ENCODE measurements at regions not wholly inside any gene's neighbourhood (a gene's known extent, or its start where the extent isn't known, plus 50 kb on each side); places are given as distances from the start of the nearest gene placed in this dataset.
"Not testable (repeated sequence)": the region's sequence is repeated elsewhere in the genome, so short reads cannot be mapped to it uniquely, and the experiment has no call there.

DNA sequence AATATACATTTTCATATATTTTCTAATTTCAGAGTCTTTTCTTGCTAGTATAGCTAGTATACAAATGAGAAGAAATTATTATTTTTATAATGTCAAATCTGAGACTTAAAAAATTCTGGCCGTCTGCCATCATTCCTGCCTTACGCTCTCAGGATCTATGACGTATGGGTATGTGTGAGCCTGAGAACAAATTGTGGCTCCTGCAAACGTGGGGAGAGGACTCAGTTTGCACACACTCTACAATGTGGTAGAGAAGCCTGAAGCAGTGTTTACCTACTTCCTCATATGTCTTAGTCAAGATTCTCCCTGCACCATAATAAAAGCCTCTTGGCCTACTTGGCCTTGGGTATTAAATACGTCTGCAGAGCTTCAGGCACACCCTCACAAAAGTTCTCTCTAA is 825.4 kb downstream of the SEMA5A start:
- no peaks in the 10 kb centered on the region for H3K9me3 ChIP-seq (ENCODE audit: control insufficient read depth in 1 of 2, low read length in 2 of 2)
- H3K36me3 ChIP-seq (ENCODE audit: control insufficient read depth in 1 of 2, insufficient read depth in 2 of 2, low read length in 2 of 2), result no peaks in the 10 kb centered on the region
- H3K27ac ChIP-seq (ENCODE audit: low read length), result no peak overlapping the region
- H3K4me3 ChIP-seq (ENCODE audit: low read depth in 1 of 2, low read length in 2 of 2), result no peak overlapping the region
- no peaks in the 10 kb centered on the region for H3K27me3 ChIP-seq (ENCODE audit: low read depth, low read length)
- H3K4me1 ChIP-seq (ENCODE audit: control insufficient read depth in 1 of 2, insufficient read depth in 2 of 2, low read length in 2 of 2), result no peaks in the 10 kb centered on the region

DNA sequence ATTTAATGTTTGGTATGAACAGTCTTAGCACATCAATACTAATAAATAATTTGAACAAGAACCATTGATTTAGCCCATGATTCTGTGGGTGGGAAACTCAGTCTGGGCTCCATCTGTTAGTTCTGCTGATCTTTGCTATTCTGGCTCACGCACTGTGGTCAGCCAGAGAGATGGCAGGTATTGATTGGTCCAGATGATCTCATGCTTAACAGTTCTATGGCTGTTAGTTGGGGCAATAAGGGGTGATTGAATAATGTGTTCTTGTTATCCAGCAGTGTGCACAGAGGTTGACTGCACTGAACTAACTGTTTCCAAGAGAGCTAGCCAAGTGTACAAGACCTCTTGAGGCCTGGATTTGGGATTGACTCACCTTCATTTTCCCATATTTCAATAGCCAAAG is 824.3 kb downstream of the SEMA5A start:
- Histone ChIP-seq H3K27me3 (ENCODE audit: low read depth, low read length) (no peaks in the 10 kb centered on the region), H3K27ac (ENCODE audit: low read length) (no peak overlapping the region), H3K4me3 (ENCODE audit: low read depth in 1 of 2, low read length in 2 of 2) (no peak overlapping the region), H3K4me1 (ENCODE audit: control insufficient read depth in 1 of 2, insufficient read depth in 2 of 2, low read length in 2 of 2) (no peaks in the 10 kb centered on the region), H3K36me3 (ENCODE audit: control insufficient read depth in 1 of 2, insufficient read depth in 2 of 2, low read length in 2 of 2) (no peaks in the 10 kb centered on the region), H3K9me3 (ENCODE audit: control insufficient read depth in 1 of 2, low read length in 2 of 2) (no peaks in the 10 kb centered on the region)

DNA sequence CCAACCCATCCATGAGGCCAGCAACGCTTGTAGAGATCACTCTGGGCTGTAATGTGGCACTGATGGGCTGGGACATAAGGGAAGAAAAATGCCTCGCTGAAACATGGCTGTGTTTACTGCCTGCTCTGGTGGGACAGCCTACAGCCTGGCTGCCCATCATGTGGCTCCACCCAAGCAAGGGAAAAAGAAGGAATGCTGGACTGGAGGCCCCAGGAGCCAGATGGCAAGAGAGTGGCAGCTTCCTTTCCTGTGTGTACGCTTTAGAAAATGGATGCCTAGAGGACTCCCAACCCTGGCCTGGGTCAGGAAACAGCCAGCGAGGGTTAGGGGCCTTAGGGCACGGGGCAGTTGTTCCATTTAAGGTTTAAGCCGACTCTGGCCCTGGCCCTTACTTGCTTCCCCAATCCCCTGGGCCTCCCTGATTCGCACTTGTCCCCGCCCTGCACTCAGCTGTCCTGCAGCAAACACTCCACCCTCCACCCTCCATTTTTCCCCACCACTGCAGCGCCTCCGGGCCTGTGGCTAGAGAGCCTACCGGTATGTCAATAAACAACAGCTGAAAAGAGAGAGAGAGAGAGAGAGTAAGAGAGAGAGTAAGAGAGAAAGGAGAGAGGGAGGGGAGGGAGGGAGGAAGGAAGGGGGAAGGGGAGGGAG is 819.4 kb downstream of the SEMA5A start:
- Histone ChIP-seq H3K27ac (ENCODE audit: low read length) (no peak overlapping the region), H3K9me3 (ENCODE audit: control insufficient read depth in 1 of 2, low read length in 2 of 2) (no peaks in the 10 kb centered on the region), H3K4me1 (ENCODE audit: control insufficient read depth in 1 of 2, insufficient read depth in 2 of 2, low read length in 2 of 2) (no peaks in the 10 kb centered on the region), H3K27me3 (ENCODE audit: low read depth, low read length) (no peaks in the 10 kb centered on the region), H3K4me3 (ENCODE audit: low read depth in 1 of 2, low read length in 2 of 2) (no peak overlapping the region), H3K36me3 (ENCODE audit: control insufficient read depth in 1 of 2, insufficient read depth in 2 of 2, low read length in 2 of 2) (no peaks in the 10 kb centered on the region)

DNA sequence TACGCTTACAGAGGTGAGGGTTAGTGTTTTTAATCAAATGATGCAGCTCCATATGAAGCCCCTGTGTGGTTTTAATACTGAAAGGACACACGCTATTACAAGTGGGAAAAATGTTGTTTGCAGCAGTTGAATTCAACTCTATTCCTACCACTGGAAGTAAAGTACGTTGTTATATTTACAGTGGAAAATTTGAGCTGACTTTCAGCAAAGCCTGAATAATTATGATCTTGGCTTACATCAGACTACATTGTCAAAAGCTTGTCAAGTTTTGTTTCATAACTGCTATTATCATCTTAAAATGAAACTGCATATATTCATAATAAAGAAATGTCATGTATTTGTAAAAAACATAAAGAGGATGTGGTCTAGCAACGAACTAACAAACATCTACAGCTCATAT is 818.5 kb downstream of the SEMA5A start:
- no peak overlapping the region for H3K4me3 ChIP-seq (ENCODE audit: low read depth in 1 of 2, low read length in 2 of 2)
- H3K27me3 ChIP-seq (ENCODE audit: low read depth, low read length), result no peaks in the 10 kb centered on the region
- H3K9me3 ChIP-seq (ENCODE audit: control insufficient read depth in 1 of 2, low read length in 2 of 2), result no peaks in the 10 kb centered on the region
- H3K36me3 ChIP-seq (ENCODE audit: control insufficient read depth in 1 of 2, insufficient read depth in 2 of 2, low read length in 2 of 2), result no peaks in the 10 kb centered on the region
- no peaks in the 10 kb centered on the region for H3K4me1 ChIP-seq (ENCODE audit: control insufficient read depth in 1 of 2, insufficient read depth in 2 of 2, low read length in 2 of 2)
- H3K27ac ChIP-seq (ENCODE audit: low read length), result no peak overlapping the region

DNA sequence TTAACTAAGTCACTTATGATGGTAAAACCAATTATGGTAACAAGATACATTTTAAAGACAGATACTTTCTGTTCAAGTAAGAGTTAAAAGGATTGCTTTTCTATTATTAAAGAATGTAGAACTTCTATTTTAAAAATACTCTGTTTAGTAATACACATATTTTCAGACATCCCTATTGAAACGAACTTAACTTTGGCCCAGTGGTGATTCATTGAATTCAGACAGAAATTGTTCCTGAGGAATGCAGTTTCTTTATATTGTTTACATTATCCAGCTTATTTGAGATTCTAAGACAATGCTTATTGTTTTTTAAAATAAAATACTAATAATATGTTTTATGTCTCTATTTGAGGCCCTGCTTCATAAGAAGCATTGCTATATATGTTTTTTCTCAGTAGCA is 816.4 kb downstream of the SEMA5A start:
- Histone ChIP-seq H3K4me1 (ENCODE audit: control insufficient read depth in 1 of 2, insufficient read depth in 2 of 2, low read length in 2 of 2) (no peaks in the 10 kb centered on the region), H3K9me3 (ENCODE audit: control insufficient read depth in 1 of 2, low read length in 2 of 2) (no peaks in the 10 kb centered on the region), H3K27me3 (ENCODE audit: low read depth, low read length) (no peaks in the 10 kb centered on the region), H3K27ac (ENCODE audit: low read length) (no peak overlapping the region), H3K36me3 (ENCODE audit: control insufficient read depth in 1 of 2, insufficient read depth in 2 of 2, low read length in 2 of 2) (no peaks in the 10 kb centered on the region), H3K4me3 (ENCODE audit: low read depth in 1 of 2, low read length in 2 of 2) (no peak overlapping the region)

DNA sequence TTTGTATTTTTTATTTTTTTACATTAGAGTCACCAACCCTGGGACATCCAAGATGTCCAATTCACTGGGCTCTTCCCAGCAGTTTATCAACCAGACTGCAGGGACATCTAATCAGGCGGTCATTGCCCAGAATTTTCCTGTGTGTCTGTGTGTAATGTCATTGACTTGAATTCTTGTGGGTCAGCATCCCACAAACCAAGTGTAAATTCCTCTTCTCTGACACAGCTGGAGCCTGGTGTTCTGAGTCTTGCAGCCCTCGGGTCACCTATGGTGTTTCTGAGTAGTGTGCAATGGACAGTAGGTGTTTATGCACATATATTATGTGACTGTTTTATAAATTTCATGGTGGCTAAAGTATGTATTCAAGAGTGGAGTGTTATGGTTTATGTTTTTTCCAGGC is 815.7 kb downstream of the SEMA5A start:
- Histone ChIP-seq H3K36me3 (ENCODE audit: control insufficient read depth in 1 of 2, insufficient read depth in 2 of 2, low read length in 2 of 2) (no peaks in the 10 kb centered on the region), H3K9me3 (ENCODE audit: control insufficient read depth in 1 of 2, low read length in 2 of 2) (no peaks in the 10 kb centered on the region), H3K4me1 (ENCODE audit: control insufficient read depth in 1 of 2, insufficient read depth in 2 of 2, low read length in 2 of 2) (no peaks in the 10 kb centered on the region), H3K4me3 (ENCODE audit: low read depth in 1 of 2, low read length in 2 of 2) (no peak overlapping the region), H3K27me3 (ENCODE audit: low read depth, low read length) (no peaks in the 10 kb centered on the region), H3K27ac (ENCODE audit: low read length) (no peak overlapping the region)

DNA sequence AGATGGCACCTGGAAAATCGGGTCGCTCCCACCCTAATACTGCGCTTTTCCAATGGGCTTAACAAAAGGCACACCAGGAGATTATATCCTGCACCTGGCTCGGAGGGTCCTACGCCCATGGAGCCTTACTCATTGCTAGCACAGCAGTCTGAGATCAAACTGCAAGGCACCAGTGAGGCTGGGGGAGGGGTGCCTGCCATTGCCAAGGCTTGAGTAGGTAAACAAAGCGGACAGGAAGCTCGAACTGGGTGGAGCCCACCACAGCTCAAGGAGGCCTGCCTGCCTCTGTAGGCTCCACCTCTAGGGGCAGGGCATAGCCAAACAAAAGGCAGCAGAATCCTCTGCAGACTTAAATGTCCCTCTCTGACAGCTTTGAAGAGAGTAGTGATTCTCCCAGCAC is 814.8 kb downstream of the SEMA5A start:
- H3K4me1 ChIP-seq (ENCODE audit: control insufficient read depth in 1 of 2, insufficient read depth in 2 of 2, low read length in 2 of 2); H3K27me3 ChIP-seq (ENCODE audit: low read depth, low read length); H3K27ac ChIP-seq (ENCODE audit: low read length); H3K9me3 ChIP-seq (ENCODE audit: control insufficient read depth in 1 of 2, low read length in 2 of 2); H3K4me3 ChIP-seq (ENCODE audit: low read depth in 1 of 2, low read length in 2 of 2); H3K36me3 ChIP-seq (ENCODE audit: control insufficient read depth in 1 of 2, insufficient read depth in 2 of 2, low read length in 2 of 2): not testable (repeated sequence)

DNA sequence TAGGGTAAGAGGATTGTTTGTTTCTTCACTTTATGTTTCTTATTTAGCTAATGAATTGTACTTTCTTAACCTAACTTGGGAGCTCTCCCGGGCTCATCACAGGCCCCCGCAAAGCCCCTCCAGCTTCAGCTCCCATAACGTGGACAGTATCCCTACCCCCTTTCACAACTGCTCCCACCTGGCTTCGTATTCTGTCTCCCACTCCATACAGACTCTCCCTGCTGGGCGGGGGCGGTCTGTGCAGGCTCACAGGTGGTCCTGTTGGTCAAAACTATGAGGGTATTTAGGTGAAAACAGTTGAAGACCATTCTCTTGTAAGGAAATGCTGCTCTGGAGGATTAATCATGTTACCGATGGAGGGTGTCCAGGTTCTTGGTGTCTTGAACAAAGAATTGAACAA is 805.3 kb downstream of the SEMA5A start:
- no peaks in the 10 kb centered on the region for H3K4me1 ChIP-seq (ENCODE audit: control insufficient read depth in 1 of 2, insufficient read depth in 2 of 2, low read length in 2 of 2)
- no peaks in the 10 kb centered on the region for H3K36me3 ChIP-seq (ENCODE audit: control insufficient read depth in 1 of 2, insufficient read depth in 2 of 2, low read length in 2 of 2)
- no peaks in the 10 kb centered on the region for H3K9me3 ChIP-seq (ENCODE audit: control insufficient read depth in 1 of 2, low read length in 2 of 2)
- no peak overlapping the region for H3K4me3 ChIP-seq (ENCODE audit: low read depth in 1 of 2, low read length in 2 of 2)
- no peak overlapping the region for H3K27ac ChIP-seq (ENCODE audit: low read length)
- H3K27me3 ChIP-seq (ENCODE audit: low read depth, low read length), result no peaks in the 10 kb centered on the region

DNA sequence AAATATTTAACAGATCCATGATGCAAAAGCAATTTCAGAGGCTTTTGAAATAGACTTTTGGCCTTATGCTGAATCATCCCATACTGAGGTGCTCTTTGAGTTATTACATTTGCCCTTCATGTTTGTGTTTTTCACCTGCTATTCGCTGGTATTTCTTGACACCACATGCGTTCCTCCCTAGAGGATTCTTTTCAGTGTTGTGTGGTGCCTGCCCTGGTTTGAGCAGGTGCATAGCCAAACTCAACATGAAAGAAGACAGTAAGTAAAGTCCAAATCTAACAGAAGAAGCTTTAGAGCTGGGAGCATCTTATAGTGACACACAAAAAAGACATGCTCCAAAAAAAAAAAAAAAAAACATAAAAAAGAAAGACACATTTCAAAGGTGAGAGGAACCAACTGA is 796.3 kb downstream of the SEMA5A start:
- no peaks in the 10 kb centered on the region for H3K9me3 ChIP-seq (ENCODE audit: control insufficient read depth in 1 of 2, low read length in 2 of 2)
- no peak overlapping the region for H3K27ac ChIP-seq (ENCODE audit: low read length)
- no peaks in the 10 kb centered on the region for H3K36me3 ChIP-seq (ENCODE audit: control insufficient read depth in 1 of 2, insufficient read depth in 2 of 2, low read length in 2 of 2)
- no peak overlapping the region for H3K4me3 ChIP-seq (ENCODE audit: low read depth in 1 of 2, low read length in 2 of 2)
- H3K4me1 ChIP-seq (ENCODE audit: control insufficient read depth in 1 of 2, insufficient read depth in 2 of 2, low read length in 2 of 2), result no peaks in the 10 kb centered on the region
- no peaks in the 10 kb centered on the region for H3K27me3 ChIP-seq (ENCODE audit: low read depth, low read length)

DNA sequence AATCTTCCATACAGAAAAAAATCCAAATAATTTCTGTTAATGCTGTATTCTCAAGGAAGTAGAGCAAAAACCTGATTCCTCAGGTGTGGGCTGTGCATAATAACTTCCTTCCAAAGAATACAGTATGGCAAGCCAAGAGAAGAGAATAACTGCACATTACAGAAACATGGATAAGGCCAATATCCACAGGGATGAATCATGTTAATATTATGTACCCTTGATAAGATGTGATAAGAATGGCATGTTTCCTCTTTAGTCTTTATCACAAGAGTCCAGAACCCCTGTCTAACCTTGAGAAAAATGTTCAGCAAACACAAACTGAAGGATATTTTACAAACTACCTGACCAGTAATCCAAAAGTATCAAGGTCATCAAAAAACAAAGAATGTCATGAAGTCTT is 795.8 kb downstream of the SEMA5A start:
- Histone ChIP-seq H3K4me1 (ENCODE audit: control insufficient read depth in 1 of 2, insufficient read depth in 2 of 2, low read length in 2 of 2) (no peaks in the 10 kb centered on the region), H3K9me3 (ENCODE audit: control insufficient read depth in 1 of 2, low read length in 2 of 2) (no peaks in the 10 kb centered on the region), H3K27ac (ENCODE audit: low read length) (no peak overlapping the region), H3K4me3 (ENCODE audit: low read depth in 1 of 2, low read length in 2 of 2) (no peak overlapping the region), H3K27me3 (ENCODE audit: low read depth, low read length) (no peaks in the 10 kb centered on the region), H3K36me3 (ENCODE audit: control insufficient read depth in 1 of 2, insufficient read depth in 2 of 2, low read length in 2 of 2) (no peaks in the 10 kb centered on the region)

DNA sequence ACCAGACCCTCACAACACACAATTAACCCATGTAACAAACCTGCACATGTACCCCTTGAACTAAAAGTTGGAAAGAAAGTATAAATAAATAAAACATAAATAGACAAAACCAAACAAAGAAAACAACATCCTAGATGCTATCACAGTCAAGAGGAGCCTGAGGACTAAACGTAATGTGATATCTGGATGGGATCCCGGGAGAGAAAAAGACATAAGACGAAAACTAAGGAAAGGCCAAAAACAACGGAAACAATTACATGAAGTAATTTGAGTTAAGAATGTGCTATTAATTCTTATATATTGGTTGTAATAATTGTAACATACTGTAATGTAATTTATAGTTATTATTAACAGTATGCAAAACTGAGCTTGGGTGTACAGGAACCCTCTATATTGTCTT is 793.9 kb downstream of the SEMA5A start:
- Histone ChIP-seq H3K27ac (ENCODE audit: low read length) (no peak overlapping the region), H3K27me3 (ENCODE audit: low read depth, low read length) (no peaks in the 10 kb centered on the region), H3K4me3 (ENCODE audit: low read depth in 1 of 2, low read length in 2 of 2) (no peak overlapping the region), H3K4me1 (ENCODE audit: control insufficient read depth in 1 of 2, insufficient read depth in 2 of 2, low read length in 2 of 2) (no peaks in the 10 kb centered on the region), H3K36me3 (ENCODE audit: control insufficient read depth in 1 of 2, insufficient read depth in 2 of 2, low read length in 2 of 2) (no peaks in the 10 kb centered on the region), H3K9me3 (ENCODE audit: control insufficient read depth in 1 of 2, low read length in 2 of 2) (no peaks in the 10 kb centered on the region)

DNA sequence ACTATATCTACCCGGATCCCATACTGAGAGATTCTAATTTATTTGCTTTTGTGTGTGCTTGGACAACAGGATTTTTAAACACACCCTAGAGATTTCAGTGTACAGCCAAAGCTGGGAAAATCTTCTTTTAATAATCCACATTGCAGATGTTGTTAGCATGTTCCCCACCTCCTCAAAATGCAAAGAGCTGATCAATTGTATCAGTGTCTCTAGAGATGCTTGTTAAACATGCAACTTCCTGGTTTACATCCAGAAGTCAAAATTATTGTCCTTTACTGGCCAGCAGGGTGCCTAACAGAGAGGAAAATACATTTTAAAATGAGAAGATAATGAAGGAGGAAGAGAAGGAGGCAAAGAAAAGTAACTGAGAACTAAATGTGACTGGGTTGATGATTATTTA is 793.3 kb downstream of the SEMA5A start:
- Histone ChIP-seq H3K9me3 (ENCODE audit: control insufficient read depth in 1 of 2, low read length in 2 of 2) (no peaks in the 10 kb centered on the region), H3K27me3 (ENCODE audit: low read depth, low read length) (no peaks in the 10 kb centered on the region), H3K4me1 (ENCODE audit: control insufficient read depth in 1 of 2, insufficient read depth in 2 of 2, low read length in 2 of 2) (no peaks in the 10 kb centered on the region), H3K27ac (ENCODE audit: low read length) (no peak overlapping the region), H3K36me3 (ENCODE audit: control insufficient read depth in 1 of 2, insufficient read depth in 2 of 2, low read length in 2 of 2) (no peaks in the 10 kb centered on the region), H3K4me3 (ENCODE audit: low read depth in 1 of 2, low read length in 2 of 2) (no peak overlapping the region)
